OCI-M2 (cell line): ENCODE measurements at regions not wholly inside any gene's neighbourhood (a gene's known extent, or its start where the extent isn't known, plus 50 kb on each side); places are given as distances from the start of the nearest gene placed in this dataset.

Experiments used
- DNase-seq: peaks from one replicate; lab custom pipeline; 2025; ENCODE audit not compliant: unreplicated experiment; lab: John Stamatoyannopoulos, UW

DNA sequence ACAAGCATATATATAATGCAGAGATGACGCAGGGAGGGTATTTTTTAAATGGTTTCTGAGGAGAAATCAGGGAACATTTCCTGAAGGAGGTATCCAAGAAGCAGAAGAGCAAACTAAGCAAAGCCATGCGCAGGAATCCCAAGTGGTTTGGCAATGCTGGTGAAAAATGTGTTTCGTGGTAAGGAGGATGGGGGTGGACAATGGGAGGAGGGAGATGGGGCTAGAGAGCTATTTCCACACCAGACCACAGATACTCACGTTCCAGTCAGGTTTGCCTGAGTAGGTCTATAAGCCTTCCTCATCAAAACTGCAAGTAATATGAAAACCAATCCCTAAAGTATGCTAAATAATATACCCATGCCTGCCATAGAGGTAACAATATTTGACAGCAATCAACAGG lies 223.7 kb upstream of the MKLN1 start:
- DNase-seq: no peak

GRCh38 chr7:131104596-131105293 lies 222.9 kb upstream of the MKLN1 start:
- no peak for DNase-seq

DNA sequence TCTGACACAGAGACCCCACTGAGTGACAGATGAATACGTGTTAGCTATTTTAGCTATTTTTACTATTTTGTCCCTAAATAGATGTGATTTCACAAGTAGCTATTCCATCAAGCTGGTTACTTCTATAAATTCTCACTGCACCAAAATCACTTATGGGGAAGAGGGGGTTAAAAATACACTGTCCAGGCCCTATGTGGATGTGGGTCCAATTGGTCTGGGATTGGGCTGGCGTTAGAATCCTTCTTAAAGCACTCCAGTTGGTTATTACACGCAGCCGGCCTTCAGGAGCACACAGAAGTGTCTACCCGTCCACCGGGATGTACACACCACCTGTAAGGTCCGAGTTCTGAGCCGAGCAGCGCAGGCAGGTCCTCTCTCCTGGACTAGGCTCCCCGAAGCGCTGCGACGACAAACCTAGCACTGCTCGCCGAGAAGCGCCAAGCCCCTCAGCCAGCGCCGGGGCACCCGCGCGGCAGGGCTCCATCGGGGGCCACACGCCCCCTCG lies 222.3 kb upstream of the MKLN1 start:
- DNase-seq: no peak

DNA sequence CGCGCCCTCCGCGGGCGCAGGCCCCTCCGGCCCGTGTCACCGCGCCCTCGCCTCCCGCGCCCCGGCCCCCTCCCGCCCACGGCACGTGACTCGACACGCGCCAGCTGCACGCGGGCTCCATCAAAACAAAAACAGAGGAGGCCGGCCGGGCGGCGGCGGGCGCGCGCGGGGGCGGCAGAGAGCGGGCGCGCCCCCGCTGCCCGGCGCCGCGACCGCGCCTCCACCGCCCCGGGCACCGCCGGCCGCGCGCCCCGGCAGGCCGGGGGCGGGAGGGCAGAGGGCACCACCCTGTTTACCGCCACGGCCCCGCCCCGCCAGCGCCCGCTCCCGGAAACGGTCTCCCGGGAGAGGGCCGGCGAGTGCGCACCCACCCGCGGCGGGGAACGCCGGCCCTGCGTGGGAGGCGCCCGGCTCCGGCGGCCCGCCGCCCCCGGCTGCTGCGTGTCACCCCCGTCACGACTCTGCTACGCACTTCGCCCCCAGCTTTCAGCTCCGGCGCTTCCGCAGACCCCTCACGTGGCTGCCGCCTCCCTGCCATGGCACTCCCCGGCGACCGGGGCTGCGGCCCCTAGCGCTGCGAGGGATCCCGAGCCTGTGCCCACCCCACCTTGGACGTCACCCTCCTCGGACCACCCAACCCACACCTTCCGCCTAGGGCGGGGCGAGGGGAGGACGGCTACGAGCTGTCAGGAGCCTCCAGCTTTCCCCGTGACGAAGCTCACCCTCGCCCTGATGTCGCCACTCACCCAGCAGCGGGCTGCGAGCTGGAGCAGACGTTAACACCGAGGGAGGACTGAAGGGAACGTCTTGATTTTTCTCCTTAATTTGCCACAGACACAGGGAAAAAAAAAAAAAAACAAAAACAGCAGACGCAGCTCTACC lies 221.6 kb upstream of the MKLN1 start:
- DNase-seq: no peak

- no peak for DNase-seq
Measured at GRCh38 chr7:131106681-131107336, 220.9 kb upstream of the MKLN1 start.

GRCh38 chr7:131107337-131108211 lies 220.1 kb upstream of the MKLN1 start:
- DNase-seq: no peak

DNA sequence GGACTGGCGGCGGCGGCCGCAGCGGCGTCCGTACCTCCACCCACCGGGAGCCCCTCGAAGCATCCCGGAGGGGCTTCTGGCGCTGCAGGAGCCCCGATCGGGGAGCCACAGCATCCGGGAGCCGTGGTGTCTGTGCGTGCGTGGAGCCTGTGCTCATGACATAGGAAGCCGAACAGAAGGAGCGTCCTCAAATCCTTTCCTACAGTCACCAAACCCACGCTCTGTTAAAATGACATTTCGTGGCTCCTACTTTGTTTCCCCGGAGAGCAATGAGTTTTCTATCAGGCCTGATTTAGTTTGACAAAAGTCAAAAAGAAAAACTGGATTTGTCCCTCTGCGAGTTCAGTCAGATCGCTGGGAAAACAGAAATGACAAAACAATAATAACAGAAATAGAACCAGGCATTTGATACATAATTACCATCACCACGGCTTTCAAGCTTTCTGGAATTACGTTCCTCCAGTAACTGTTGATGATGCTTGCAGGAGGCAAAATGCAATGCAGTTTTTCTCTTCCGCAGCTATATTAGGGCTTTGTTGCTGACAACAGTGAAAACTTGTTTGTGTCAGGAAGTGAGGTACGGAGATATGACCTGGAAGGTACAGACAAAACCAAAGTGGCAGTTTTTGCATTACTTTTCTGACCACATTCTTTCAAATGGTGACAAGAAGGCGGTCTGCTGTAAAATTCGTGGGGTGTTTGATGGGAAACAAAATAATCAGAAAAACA lies 219.3 kb upstream of the MKLN1 start:
- no peak for DNase-seq

DNA sequence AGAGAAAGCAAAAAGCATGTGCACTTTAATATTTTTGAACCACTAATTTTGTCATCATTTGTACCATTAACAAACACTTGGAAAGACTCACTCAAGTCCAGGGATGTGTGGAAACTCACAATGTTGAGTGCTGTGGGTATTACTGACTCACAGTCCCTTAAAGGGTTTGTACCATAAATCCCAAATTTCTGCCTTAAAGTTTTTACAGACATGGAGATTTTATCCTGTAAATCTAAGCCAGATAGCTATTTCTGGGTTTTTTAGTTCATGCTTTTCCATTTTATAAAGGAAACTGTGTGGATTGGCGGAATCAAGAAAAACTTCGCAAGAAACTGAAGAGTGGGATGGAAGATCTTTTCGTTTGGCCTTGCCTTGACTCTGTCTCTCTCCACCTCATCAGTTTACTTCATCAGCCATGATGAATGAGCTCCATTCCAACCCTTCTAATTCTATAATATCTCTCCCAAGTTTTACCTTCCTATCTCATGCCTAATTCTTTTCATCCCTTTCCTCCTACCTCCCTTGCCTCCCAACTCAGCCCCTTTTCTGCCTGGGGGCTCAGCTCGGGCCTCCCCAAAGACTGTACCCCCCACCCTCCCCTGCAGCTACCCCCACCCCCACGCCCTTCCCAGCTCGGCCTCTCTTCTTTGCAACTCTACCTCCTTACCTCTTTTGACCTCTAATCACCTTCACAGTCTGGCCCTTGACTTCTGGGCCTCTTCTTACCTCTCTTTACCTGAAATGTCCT lies 218.5 kb upstream of the MKLN1 start:
- DNase-seq: no peak

- peak; percentile 47 for DNase-seq
Measured at GRCh38 chr7:131109759-131110296, 217.8 kb upstream of the MKLN1 start.

DNA sequence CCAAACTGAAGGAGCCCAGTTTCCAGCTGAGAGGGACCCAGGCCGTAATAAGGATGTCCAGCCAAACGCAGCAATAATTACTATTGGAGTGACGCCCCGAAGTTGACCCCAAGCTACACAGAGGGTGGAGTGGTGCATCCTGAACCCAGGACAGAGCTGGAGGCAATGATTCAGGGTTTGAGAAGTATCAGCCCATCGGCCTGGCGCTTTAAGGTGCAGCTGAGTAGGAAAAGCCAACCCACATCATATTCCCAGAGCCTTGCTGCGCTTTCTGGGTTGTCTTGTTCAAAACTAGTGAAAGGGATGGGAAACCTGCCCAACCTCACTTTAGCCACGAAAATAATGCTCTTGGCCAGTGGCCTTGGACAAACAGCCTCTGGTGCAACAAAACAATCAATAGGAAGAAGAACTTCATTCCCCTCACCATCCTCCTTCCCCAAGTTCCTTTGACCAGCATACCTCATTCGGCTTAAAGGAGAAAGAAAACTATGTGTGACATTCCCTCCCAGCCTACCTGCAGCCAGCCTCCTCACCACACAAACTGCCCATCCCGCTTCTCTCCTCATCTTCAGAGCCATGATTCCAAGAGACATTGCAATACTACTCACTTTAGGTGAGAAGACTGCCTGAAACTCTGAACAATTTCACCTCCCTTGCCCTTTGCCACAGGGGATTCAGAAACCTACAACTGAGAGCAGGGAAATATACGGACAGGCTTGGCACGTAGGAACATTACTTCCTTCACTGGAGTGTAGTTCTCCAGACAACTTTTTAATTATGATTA lies 217.2 kb upstream of the MKLN1 start:
- DNase-seq: no peak

- DNase-seq: no peak
Measured at GRCh38 chr7:131111081-131111576, 216.5 kb upstream of the MKLN1 start.

DNA sequence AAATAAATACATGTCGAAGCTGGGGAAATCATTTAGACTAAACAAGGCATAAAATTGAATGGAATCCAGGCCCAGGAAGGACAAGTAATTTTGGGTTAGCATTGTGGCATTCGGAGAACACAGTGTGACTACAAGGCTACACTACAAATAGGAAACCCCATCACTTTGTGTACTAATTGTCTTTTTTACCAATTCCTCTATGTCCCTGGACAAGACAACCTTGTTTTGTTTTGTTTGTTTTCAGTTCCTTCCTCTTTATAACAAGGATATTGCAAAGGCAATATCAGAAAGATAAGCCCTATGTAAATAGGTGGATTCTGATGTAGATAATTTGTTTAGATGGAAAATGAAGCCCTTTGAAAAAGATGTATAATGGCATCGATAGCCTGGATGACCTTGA lies 215.9 kb upstream of the MKLN1 start:
- no peak for DNase-seq

DNA sequence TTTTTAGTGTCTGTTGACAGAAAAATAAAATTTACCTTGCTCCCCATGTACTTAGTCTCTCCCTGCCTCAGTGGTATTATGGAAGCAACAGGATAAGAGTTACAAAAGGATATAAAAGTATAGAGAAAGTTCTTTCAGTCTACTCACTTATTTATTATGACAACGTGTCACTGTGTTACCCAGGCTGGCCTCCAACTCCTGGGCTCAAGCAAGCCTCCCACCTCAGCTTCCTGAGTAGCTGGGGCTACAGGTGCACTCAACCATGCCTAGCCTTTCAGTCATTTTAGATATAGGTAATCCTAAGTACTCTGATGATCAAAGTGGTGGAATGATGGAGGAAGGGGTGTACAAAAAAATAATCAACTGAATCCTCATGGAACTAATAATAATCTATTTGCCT lies 215.2 kb upstream of the MKLN1 start:
- DNase-seq: no peak

- DNase-seq: no peak
Measured at GRCh38 chr7:131115340-131115739, 212.3 kb upstream of the MKLN1 start.

GRCh38 chr7:131117439-131117838 lies 210.2 kb upstream of the MKLN1 start:
- no peak for DNase-seq

- DNase-seq: no peak
Measured at GRCh38 chr7:131119381-131119780, 208.3 kb upstream of the MKLN1 start.

GRCh38 chr7:131122394-131122793 lies 205.3 kb upstream of the MKLN1 start:
- no peak for DNase-seq

GRCh38 chr7:131124001-131124629 lies 203.6 kb upstream of the MKLN1 start:
- DNase-seq: no peak
